Mesendoderm (in vitro differentiated cells): ENCODE measurements at regions not wholly inside any gene's neighbourhood (a gene's known extent, or its start where the extent isn't known, plus 50 kb on each side); places are given as distances from the start of the nearest gene placed in this dataset.

Experiments used
- DNase-seq: peaks from one replicate; pipeline ENCODE4 v3.0.0; 2013
- H2AK5ac ChIP-seq: 2 replicates; pipeline ENCODE4 v1.6.1; 2013; ENCODE audit warnings: low read length, inconsistent platforms
- H2BK120ac ChIP-seq: 2 replicates; pipeline ENCODE4 v1.6.1; 2013; ENCODE audit warnings: low read depth, mild to moderate bottlenecking, low read length, moderate library complexity, mixed read lengths
- H2BK15ac ChIP-seq: replicated peaks from 2 replicates; pipeline ENCODE4 v1.6.1; 2013; ENCODE audit warnings: low read depth, mild to moderate bottlenecking, moderate library complexity
- H2BK5ac ChIP-seq: 2 replicates; pipeline ENCODE4 v1.6.1; 2013; ENCODE audit warnings: low read length, inconsistent platforms
- H3K18ac ChIP-seq: 2 replicates; pipeline ENCODE4 v1.6.1; 2013; ENCODE audit warnings: mild to moderate bottlenecking, low read length, mixed read lengths
- H3K23ac ChIP-seq: one replicate; pipeline ENCODE4 v1.6.1; 2013; ENCODE audit warnings: low read length
- H3K27ac ChIP-seq: 2 replicates; pipeline ENCODE4 v1.5.1; 2013; ENCODE audit warnings: low read depth, mild to moderate bottlenecking, inconsistent platforms, low read length, moderate library complexity
- H3K27me3 ChIP-seq: 2 replicates; pipeline ENCODE4 v1.6.1; 2013; ENCODE audit warnings: low read length, control low read depth, mild to moderate bottlenecking, inconsistent platforms; ENCODE audit not compliant: insufficient read depth, poor library complexity
- H3K36me3 ChIP-seq: 2 replicates; pipeline ENCODE4 v1.6.1; 2013; ENCODE audit warnings: low read length, inconsistent platforms; ENCODE audit not compliant: control insufficient read depth, insufficient read depth
- H3K4ac ChIP-seq: one replicate; pipeline ENCODE4 v1.6.1; 2013; ENCODE audit warnings: low read depth, mild to moderate bottlenecking, low read length, moderate library complexity
- H3K4me1 ChIP-seq: 2 replicates; pipeline ENCODE4 v1.6.1; 2013; ENCODE audit warnings: low read depth, low read length, inconsistent platforms; ENCODE audit not compliant: control insufficient read depth
- H3K4me2 ChIP-seq: 2 replicates; pipeline ENCODE4 v1.6.1; 2013; ENCODE audit warnings: low read length
- H3K4me3 ChIP-seq: 2 replicates; pipeline ENCODE4 v1.5.1; 2013; ENCODE audit warnings: mild to moderate bottlenecking, low read length
- H3K56ac ChIP-seq: one replicate; pipeline ENCODE4 v1.6.1; 2013; ENCODE audit warnings: low read length
- H3K79me1 ChIP-seq: 2 replicates; pipeline ENCODE4 v1.6.1; 2013; ENCODE audit warnings: low read length, inconsistent platforms
- H3K79me2 ChIP-seq: 2 replicates; pipeline ENCODE4 v1.6.1; 2013; ENCODE audit warnings: mild to moderate bottlenecking, low read length; ENCODE audit not compliant: control insufficient read depth, insufficient read depth
- H3K9ac ChIP-seq: 2 replicates; pipeline ENCODE4 v1.6.1; 2013; ENCODE audit warnings: low read length, inconsistent platforms
- H4K5ac ChIP-seq: one replicate; pipeline ENCODE4 v1.6.1; 2013; ENCODE audit warnings: low read length
- H4K8ac ChIP-seq: one replicate; pipeline ENCODE4 v1.6.1; 2013; ENCODE audit warnings: low read depth, mild to moderate bottlenecking, control low read depth, low read length, moderate library complexity
- WGBS: extraction: QIAGEN DNeasy Blood & Tissue Kit; methylation state at CpG from one replicate; pipeline ENCODE4 v1.1.7; 2013; ENCODE audit warnings: low lambda C conversion rate, missing lambda C conversion rate; ENCODE audit not compliant: insufficient coverage; ENCODE audit errors: extremely low coverage; 5-methylcytosine and 5-hydroxymethylcytosine counted together

DNA sequence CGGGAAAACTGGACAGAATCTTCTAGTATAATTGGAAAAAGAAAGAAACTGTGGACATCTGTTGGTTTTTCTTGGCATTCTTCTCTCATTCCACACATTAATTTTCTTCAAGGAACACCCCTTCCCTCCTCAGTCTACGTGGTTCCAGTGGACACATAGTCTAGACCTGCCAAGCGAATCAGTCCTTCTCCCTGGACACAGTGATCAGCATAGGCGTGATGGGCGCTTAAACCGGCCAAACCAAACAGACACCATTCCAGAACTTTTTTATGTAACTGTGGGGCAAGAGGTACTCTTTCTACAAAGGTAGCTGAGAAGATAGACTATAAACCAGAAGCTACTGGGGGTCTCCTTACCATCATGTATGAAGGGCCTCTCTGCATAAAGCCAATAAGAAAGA lies 121.8 kb upstream of the COX10 start:
- no peak overlapping the region for H2BK5ac ChIP-seq
- H4K8ac ChIP-seq, result no peak overlapping the region
- H2BK15ac ChIP-seq, result no peak overlapping the region
- no peak overlapping the region for H2BK120ac ChIP-seq
- no peaks in the 10 kb centered on the region for H3K27me3 ChIP-seq
- no peak overlapping the region for H3K27ac ChIP-seq
- no peaks in the 10 kb centered on the region for H3K79me2 ChIP-seq
- no peak overlapping the region for H3K23ac ChIP-seq
- H3K4me2 ChIP-seq, result no peak overlapping the region
- H3K4me1 ChIP-seq, result no peaks in the 10 kb centered on the region
- H4K5ac ChIP-seq, result no peak overlapping the region
- no peaks in the 10 kb centered on the region for H3K36me3 ChIP-seq
- H3K4me3 ChIP-seq, result no peak overlapping the region
- H3K9ac ChIP-seq, result no peak overlapping the region
- DNase-seq, result no peak
- no peak overlapping the region for H3K18ac ChIP-seq
- no peak overlapping the region for H3K4ac ChIP-seq
- no CpG with 5 or more reads among the region's 6 CpGs for WGBS
- H3K79me1 ChIP-seq, result no peaks in the 10 kb centered on the region
- H2AK5ac ChIP-seq, result no peak overlapping the region
- no peak overlapping the region for H3K56ac ChIP-seq

GRCh38 chr17:13952009-13952750 lies 117.1 kb upstream of the COX10 start:
- no peaks in the 10 kb centered on the region for H3K79me2 ChIP-seq
- H3K4me2 ChIP-seq, result no peak overlapping the region
- no peak overlapping the region for H3K18ac ChIP-seq
- H3K4ac ChIP-seq, result no peak overlapping the region
- H3K36me3 ChIP-seq, result no peaks in the 10 kb centered on the region
- no CpG with 5 or more reads among the region's 4 CpGs for WGBS
- no peak overlapping the region for H2BK120ac ChIP-seq
- H2AK5ac ChIP-seq, result no peak overlapping the region
- H4K5ac ChIP-seq, result no peak overlapping the region
- no peak overlapping the region for H3K27ac ChIP-seq
- no peak overlapping the region for H3K23ac ChIP-seq
- H3K9ac ChIP-seq, result no peak overlapping the region
- no peaks in the 10 kb centered on the region for H3K27me3 ChIP-seq
- no peak overlapping the region for H4K8ac ChIP-seq
- no peak overlapping the region for H3K56ac ChIP-seq
- H2BK15ac ChIP-seq, result no peak overlapping the region
- no peaks in the 10 kb centered on the region for H3K79me1 ChIP-seq
- no peak overlapping the region for H3K4me3 ChIP-seq
- H2BK5ac ChIP-seq, result no peak overlapping the region
- no peaks in the 10 kb centered on the region for H3K4me1 ChIP-seq
- DNase-seq, result no peak

GRCh38 chr17:13953841-13954240 lies 115.5 kb upstream of the COX10 start:
- Histone ChIP-seq H3K4me1 (no peaks in the 10 kb centered on the region), H3K79me2 (no peaks in the 10 kb centered on the region), H3K4ac (no peak overlapping the region), H3K56ac (no peak overlapping the region), H2AK5ac (no peak overlapping the region), H2BK120ac (no peak overlapping the region), H4K8ac (no peak overlapping the region), H3K27me3 (no peaks in the 10 kb centered on the region), H2BK5ac (no peak overlapping the region), H4K5ac (no peak overlapping the region), H3K27ac (no peak overlapping the region), H3K79me1 (no peaks in the 10 kb centered on the region), H3K4me3 (no peak overlapping the region), H3K9ac (no peak overlapping the region), H3K4me2 (no peak overlapping the region), H2BK15ac (no peak overlapping the region), H3K36me3 (no peaks in the 10 kb centered on the region), H3K23ac (no peak overlapping the region), H3K18ac (no peak overlapping the region)
- WGBS, result no CpG with 5 or more reads among the region's 1 CpG
- DNase-seq, result no peak

- H3K4me3 ChIP-seq, result no peak overlapping the region
- no peak overlapping the region for H3K4ac ChIP-seq
- no peak overlapping the region for H3K4me2 ChIP-seq
- H3K23ac ChIP-seq, result no peak overlapping the region
- no peak overlapping the region for H2BK120ac ChIP-seq
- no peak overlapping the region for H2BK15ac ChIP-seq
- no peak overlapping the region for H3K27ac ChIP-seq
- H4K8ac ChIP-seq, result no peak overlapping the region
- H3K9ac ChIP-seq, result no peak overlapping the region
- H3K27me3 ChIP-seq, result no peaks in the 10 kb centered on the region
- no peaks in the 10 kb centered on the region for H3K4me1 ChIP-seq
- no peak overlapping the region for H3K56ac ChIP-seq
- WGBS, result no CpG with 5 or more reads among the region's 3 CpGs
- H2AK5ac ChIP-seq, result no peak overlapping the region
- no peak overlapping the region for H4K5ac ChIP-seq
- no peak overlapping the region for H2BK5ac ChIP-seq
- no peak overlapping the region for H3K18ac ChIP-seq
- no peaks in the 10 kb centered on the region for H3K79me2 ChIP-seq
- H3K79me1 ChIP-seq, result no peaks in the 10 kb centered on the region
- no peak for DNase-seq
- H3K36me3 ChIP-seq, result no peaks in the 10 kb centered on the region
These were observed 111.7 kb upstream of the COX10 start for GRCh38 chr17:13957636-13958035.

DNA sequence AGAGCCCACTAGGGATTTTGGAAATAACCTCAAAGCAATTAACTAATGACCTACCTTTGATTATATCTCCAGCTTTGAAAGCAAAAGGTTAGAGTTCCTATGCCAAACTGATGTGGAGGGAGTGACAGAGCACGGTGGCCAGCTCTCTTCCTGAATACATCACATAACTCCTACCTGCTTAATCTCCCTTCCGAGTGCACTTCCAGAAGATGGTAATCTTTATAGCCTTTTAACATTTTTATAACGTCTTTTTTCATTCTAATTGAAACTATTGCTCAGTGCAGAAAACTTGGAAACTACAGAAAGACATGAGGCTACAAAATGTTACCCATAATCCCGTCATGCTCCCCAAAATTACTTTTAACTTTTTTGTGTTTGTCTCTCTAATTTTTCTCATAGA lies 110.5 kb upstream of the COX10 start:
- Histone ChIP-seq H3K18ac (no peak overlapping the region), H3K79me2 (no peaks in the 10 kb centered on the region), H2BK5ac (no peak overlapping the region), H4K5ac (no peak overlapping the region), H3K27me3 (no peaks in the 10 kb centered on the region), H3K79me1 (no peaks in the 10 kb centered on the region), H4K8ac (no peak overlapping the region), H2BK120ac (no peak overlapping the region), H3K23ac (no peak overlapping the region), H3K4me3 (no peak overlapping the region), H2AK5ac (no peak overlapping the region), H3K4me2 (no peak overlapping the region), H3K4ac (no peak overlapping the region), H3K56ac (no peak overlapping the region), H3K27ac (no peak overlapping the region), H3K36me3 (no peaks in the 10 kb centered on the region), H3K4me1 (no peaks in the 10 kb centered on the region), H2BK15ac (no peak overlapping the region), H3K9ac (no peak overlapping the region)
- no CpG with 5 or more reads among the region's 4 CpGs for WGBS
- DNase-seq, result no peak

DNA sequence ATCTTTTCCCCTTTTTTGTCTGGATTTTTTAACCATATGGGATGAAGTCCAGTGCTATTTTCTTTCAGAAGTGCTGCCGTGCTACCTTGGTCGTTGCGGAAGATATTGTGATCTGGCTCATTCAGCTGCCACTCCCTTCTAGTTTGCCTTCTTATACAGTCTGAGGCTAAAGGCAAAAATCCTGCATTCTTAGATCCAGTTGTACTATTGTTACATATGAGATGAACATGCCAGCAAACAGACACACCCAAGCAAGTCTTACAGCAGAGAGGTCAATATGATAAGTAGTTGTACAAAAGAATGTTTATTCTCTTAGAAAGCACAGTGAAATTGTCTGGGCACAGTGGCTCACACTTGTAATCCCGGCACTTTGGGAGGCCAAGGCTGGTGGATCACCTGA lies 108.0 kb upstream of the COX10 start:
- Histone ChIP-seq H3K79me1 (no peaks in the 10 kb centered on the region), H3K4me1 (no peaks in the 10 kb centered on the region), H3K79me2 (no peaks in the 10 kb centered on the region), H2BK15ac (no peak overlapping the region), H3K27me3 (no peaks in the 10 kb centered on the region), H2AK5ac (no peak overlapping the region), H3K27ac (no peak overlapping the region), H3K23ac (no peak overlapping the region), H2BK120ac (no peak overlapping the region), H4K8ac (no peak overlapping the region), H3K4me3 (no peak overlapping the region), H4K5ac (no peak overlapping the region), H3K4ac (no peak overlapping the region), H3K36me3 (no peaks in the 10 kb centered on the region), H3K4me2 (no peak overlapping the region), H3K56ac (no peak overlapping the region), H3K9ac (no peak overlapping the region), H2BK5ac (no peak overlapping the region), H3K18ac (peak overlapping the region; percentile 10)
- WGBS, result no CpG with 5 or more reads among the region's 4 CpGs
- no peak for DNase-seq
